Mammary epithelial cell (primary cell): ENCODE measurements at regions not wholly inside any gene's neighbourhood (a gene's known extent, or its start where the extent isn't known, plus 50 kb on each side); places are given as distances from the start of the nearest gene placed in this dataset.

Experiments used
- EZH2 ChIP-seq: IDR thresholded peaks from 2 replicates; pipeline ENCODE4 v1.6.1; 2012; ENCODE audit warnings: low read length, inconsistent platforms, borderline replicate concordance
- TF ChIP-seq, protein P1 (sequence below), 2 donors: IDR thresholded peaks in 1 of 2; conservative IDR thresholded peaks in 1 of 2; 2 replicates each; pipeline ENCODE4 v1.5.1; 2011 to 2012; ENCODE audit warnings: inconsistent platforms in 2 of 2, low read length in 2 of 2, mild to moderate bottlenecking in 2 of 2, control low read depth in 1 of 2, low read depth in 1 of 2; ENCODE audit not compliant: insufficient read depth in 1 of 2; ENCODE audit errors: extremely low read depth in 1 of 2

DNA sequence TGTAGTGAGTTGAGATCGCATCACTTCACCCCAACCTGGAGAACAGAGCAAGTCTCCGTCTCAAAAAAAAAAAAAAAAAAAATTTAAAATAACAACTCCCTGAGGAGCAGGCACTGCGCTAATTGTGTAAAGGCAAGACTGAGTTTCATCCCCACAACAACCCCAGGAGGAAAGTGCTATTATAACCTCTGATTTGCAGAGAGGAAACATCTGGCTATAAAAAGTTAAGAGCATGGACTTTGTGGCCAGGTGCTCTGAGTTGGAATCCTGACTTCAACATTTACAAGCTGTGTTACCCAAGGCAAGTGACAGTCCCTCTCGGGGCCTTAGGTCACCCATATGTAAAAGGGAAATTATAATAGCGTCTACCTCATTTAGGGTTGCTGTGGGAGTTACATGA, 76.0 kb upstream of the MYL2 start:
- TF ChIP-seq, protein P1, sequence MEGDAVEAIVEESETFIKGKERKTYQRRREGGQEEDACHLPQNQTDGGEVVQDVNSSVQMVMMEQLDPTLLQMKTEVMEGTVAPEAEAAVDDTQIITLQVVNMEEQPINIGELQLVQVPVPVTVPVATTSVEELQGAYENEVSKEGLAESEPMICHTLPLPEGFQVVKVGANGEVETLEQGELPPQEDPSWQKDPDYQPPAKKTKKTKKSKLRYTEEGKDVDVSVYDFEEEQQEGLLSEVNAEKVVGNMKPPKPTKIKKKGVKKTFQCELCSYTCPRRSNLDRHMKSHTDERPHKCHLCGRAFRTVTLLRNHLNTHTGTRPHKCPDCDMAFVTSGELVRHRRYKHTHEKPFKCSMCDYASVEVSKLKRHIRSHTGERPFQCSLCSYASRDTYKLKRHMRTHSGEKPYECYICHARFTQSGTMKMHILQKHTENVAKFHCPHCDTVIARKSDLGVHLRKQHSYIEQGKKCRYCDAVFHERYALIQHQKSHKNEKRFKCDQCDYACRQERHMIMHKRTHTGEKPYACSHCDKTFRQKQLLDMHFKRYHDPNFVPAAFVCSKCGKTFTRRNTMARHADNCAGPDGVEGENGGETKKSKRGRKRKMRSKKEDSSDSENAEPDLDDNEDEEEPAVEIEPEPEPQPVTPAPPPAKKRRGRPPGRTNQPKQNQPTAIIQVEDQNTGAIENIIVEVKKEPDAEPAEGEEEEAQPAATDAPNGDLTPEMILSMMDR (conservative IDR thresholded peaks at IDR 0.05 in 1 of 2, IDR thresholded peaks at IDR 0.05 in 1 of 2; ENCODE audit: extremely low read depth in 1 of 2, insufficient read depth in 1 of 2, low read depth in 1 of 2, low read length in 2 of 2) = no peak
- no peak for TF ChIP-seq EZH2
